A549 (cell line): ENCODE measurements at regions not wholly inside any gene's neighbourhood (a gene's known extent, or its start where the extent isn't known, plus 50 kb on each side); places are given as distances from the start of the nearest gene placed in this dataset.

Experiments
- JUN ChIP-seq, 2 experiments: fragments of >200 bp; sonication (Bioruptor Twin); formaldehyde crosslinking; IDR thresholded peaks; 2 replicates in 1 of 2; 3 replicates in 1 of 2; pipeline ENCODE4 v1.6.1; 2016 to 2017
- TF ChIP-seq, protein P1 (sequence below): fragments of >200 bp; sonication (Bioruptor Twin); formaldehyde crosslinking; IDR thresholded peaks from 3 replicates; pipeline ENCODE4 v1.5.1; 2016
- TF ChIP-seq, protein P2 (sequence below): fragments of 450-650 bp; IDR thresholded peaks from 2 replicates; pipeline ENCODE4 v1.6.1; 2014; ENCODE audit warnings: antibody characterized with exemption

DNA sequence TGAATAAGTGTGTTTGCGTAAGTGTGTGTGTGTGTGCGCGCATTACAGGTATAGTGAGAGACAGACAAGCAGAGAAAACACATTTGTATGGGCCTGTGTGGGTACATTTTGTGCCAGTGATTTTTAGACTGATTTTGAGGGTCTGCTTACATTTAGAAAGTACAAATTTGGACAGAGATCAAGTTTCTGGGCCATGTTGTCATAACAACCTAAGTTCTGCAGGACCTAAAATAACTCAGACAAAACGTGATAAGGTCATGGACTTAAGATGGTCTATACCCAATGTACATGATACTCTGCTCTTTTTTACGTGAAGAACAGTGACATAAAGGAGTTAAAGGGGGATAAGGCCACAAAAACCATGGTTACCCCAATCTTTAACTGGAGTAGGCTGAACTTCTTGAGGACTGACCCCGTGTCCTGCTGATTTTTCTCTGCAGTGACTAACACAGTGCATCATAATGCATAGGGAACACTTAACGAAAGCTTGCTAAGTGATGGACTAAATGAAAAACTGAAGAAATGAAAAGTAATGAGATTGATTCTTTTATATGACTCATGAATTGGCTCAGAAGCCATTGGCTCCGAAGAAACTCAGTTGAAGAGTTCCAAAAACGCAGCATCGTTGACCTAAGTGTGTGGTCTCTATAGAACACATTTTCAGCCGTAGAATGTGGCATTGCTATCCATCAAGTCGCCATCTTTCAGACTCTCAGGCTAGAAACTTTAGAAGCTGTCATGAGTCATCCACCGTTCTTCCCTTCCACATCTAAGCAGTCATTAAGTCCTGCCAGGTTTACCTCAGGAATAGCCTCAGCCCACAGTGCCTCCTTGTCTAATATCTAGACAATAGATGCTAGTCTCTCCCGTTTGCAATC is 61.6 kb upstream of the NCOA1 start:
- TF ChIP-seq, protein P1, sequence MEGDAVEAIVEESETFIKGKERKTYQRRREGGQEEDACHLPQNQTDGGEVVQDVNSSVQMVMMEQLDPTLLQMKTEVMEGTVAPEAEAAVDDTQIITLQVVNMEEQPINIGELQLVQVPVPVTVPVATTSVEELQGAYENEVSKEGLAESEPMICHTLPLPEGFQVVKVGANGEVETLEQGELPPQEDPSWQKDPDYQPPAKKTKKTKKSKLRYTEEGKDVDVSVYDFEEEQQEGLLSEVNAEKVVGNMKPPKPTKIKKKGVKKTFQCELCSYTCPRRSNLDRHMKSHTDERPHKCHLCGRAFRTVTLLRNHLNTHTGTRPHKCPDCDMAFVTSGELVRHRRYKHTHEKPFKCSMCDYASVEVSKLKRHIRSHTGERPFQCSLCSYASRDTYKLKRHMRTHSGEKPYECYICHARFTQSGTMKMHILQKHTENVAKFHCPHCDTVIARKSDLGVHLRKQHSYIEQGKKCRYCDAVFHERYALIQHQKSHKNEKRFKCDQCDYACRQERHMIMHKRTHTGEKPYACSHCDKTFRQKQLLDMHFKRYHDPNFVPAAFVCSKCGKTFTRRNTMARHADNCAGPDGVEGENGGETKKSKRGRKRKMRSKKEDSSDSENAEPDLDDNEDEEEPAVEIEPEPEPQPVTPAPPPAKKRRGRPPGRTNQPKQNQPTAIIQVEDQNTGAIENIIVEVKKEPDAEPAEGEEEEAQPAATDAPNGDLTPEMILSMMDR = no peak
- TF ChIP-seq, protein P2, sequence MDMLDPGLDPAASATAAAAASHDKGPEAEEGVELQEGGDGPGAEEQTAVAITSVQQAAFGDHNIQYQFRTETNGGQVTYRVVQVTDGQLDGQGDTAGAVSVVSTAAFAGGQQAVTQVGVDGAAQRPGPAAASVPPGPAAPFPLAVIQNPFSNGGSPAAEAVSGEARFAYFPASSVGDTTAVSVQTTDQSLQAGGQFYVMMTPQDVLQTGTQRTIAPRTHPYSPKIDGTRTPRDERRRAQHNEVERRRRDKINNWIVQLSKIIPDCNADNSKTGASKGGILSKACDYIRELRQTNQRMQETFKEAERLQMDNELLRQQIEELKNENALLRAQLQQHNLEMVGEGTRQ = no peak
- TF ChIP-seq JUN (IDR thresholded peaks at IDR 0.05) = no peak
